ENCODE measurements at regions not wholly inside any gene's neighbourhood (a gene's known extent, or its start where the extent isn't known, plus 50 kb on each side); places are given as distances from the start of the nearest gene placed in this dataset.

GRCh38 chr9:87370049-87370685, 127.5 kb upstream of the DAPK1 start:
- no peak for TF ChIP-seq CTCF (IDR thresholded peaks at IDR 0.05)
- no peak for TF ChIP-seq POLR2AphosphoS5 (IDR thresholded peaks at IDR 0.05; ENCODE audit: insufficient read depth in 1 of 2, low read depth in 1 of 2)

Measured in vagina (tissue), 2 donors.